ENCODE measurements at regions not wholly inside any gene's neighbourhood (a gene's known extent, or its start where the extent isn't known, plus 50 kb on each side); places are given as distances from the start of the nearest gene placed in this dataset.

- DNase-seq (ENCODE audit: low spot score) (no peak), FAIRE-seq (no peak)
Measured at GRCh38 chr12:4223273-4223845, 50.2 kb upstream of the CCND2 start.

DNA sequence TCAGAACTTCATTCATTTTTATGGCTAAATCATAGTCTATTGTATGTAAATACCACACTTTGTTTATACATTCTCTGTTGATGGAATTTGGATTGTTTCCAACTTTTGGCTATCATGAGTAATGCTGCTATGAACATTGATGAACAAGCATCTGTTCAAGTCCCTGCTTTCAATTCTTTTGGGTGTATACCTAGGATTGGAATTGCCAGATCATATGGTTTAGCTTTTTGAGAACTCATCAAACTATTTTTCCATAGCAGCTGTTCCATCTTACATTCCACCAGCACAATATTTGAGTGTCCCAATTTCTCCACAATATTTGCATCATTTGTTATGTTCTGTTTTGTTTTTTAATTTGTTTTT lies 52.3 kb upstream of the CCND2 start:
- FAIRE-seq: no peak
- DNase-seq (ENCODE audit: low spot score): no peak

DNA sequence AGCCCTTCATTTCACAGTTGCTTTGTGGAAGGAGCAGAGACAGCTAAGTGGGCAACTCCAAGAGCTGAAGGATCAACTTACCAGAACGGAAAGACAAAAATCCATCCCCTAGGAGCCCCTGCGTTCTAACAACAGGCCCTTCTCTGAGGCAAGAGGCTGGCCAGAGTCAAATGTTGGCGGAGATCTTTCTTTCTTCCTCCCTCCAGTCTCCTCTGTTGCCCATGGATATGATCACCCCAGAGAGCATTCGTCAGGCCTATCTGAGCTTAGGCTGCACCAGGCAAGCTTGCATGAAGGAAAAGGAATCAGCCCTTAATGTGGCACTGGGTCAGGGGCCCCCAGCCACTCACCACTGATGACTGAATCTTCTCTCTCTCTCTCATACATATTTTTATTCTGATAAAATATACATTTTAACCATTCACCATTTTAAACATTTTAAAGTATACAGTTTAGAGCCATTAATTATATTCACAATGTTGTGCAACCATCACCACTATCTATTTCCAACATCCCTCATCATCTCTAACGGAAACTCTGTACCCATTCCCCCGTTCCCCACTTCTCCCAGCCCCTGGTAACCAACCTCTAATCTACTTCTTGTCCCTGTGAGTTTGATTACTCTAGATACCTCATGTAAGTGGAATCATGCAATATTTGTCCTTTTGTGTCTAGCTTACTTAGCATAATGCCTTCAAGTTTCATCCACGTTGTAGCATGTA lies 52.9 kb upstream of the CCND2 start:
- DNase-seq (ENCODE audit: low spot score): no peak
- FAIRE-seq: peak; percentile 74

GRCh38 chr12:4217091-4217490 lies 56.5 kb upstream of the CCND2 start:
- no peak for FAIRE-seq
- DNase-seq (ENCODE audit: low spot score): no peak

GRCh38 chr12:4216187-4216927 lies 57.2 kb upstream of the CCND2 start:
- DNase-seq (ENCODE audit: low spot score) (no peak), FAIRE-seq (no peak)

DNA sequence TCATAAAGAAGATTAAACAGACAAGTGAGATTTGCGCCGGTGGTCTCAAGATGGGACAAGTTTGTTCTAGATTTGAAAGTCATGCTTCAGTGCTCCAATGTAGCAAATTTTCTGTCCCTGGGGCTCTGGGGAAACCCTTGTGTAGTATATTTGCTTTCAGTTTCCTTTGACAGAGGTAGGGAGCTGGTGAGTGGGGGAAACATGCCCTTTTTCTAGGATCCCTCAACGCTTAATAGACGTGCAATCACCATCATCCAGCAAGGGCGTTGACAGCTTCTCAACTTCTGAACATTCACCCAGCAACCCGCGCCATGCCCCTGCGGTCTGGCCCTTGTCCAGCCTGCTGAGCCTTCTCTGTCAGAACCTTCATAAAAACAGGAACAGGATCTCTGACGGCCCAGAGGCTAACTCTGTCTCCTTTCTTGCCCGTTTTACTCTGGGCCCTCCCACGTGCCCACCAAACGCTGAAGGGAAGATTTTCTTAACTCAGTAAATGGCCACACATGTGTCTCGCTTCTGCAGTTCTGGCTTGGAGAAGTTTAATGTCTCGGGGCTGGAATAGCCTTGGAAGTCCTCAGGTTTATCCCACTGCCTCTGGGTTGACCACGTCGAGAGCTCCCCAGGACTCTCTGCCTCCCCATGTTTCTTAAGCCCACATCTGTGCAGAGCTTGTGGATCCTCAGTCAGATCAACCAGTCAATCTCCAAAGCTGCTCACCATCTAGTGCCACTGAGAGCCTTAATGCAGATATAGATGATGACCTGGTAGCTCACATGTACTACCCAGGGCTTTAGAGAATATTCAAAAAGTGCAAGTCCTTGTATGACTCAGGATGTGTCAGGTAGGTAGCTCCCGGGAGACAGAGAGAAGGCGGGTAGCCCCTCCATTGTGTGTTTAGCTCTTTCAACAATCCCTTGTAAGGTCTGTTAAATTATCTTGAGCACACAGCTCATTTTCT lies 58.1 kb upstream of the CCND2 start:
- peak; percentile 66 for DNase-seq (ENCODE audit: low spot score)
- FAIRE-seq: peak; percentile 46

- no peak for FAIRE-seq
- no peak for DNase-seq (ENCODE audit: low spot score)
Measured at GRCh38 chr12:4214877-4215228, 58.7 kb upstream of the CCND2 start.

- no peak for FAIRE-seq
Measured at GRCh38 chr12:4213471-4213870, 60.1 kb upstream of the CCND2 start.

DNA sequence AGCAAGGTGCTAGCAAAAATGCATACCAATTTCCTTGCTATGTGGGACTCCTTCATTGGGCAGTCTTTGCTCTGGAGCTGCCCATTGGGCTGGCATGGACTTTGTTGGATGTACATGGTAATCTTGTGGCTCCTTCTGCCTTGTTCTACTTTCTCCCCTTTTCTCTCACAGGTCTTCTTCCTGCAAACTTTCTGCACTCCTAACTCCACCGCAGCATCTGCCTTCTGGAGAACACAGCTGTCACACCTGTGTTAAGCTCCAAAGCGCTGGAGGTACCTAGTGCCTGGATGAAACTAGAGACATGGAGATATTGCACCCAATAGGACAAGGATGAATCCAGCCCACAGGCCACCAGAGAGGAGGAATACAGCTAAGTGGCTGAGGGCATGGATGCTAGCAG lies 60.7 kb upstream of the CCND2 start:
- DNase-seq (ENCODE audit: low spot score) (no peak), FAIRE-seq (no peak)

More at GRCh38 chr12:4213471-4213870, 60.1 kb upstream of the CCND2 start:
- DNase-seq (ENCODE audit: low spot score): no peak

DNA sequence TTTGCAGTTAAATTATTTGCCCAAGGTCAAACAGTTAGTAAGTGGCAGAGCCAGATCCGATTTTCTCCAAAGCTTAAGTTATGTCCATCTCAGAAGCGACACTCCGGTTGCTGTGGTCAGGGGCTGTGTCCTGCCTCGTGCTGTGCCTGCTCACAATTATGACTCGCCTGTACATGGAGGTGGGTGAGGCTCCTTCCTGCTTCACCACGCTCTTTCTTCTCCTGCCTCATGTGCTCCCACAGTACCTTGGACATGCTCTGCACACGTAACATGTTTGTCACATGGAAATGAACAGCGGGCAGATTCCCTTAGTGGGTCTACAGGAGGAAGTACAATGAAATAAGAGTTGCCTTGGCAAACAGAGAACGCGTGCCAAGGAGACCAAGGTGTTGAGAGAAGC lies 62.2 kb upstream of the CCND2 start:
- DNase-seq (ENCODE audit: low spot score) (no peak), FAIRE-seq (peak; percentile 76)

DNA sequence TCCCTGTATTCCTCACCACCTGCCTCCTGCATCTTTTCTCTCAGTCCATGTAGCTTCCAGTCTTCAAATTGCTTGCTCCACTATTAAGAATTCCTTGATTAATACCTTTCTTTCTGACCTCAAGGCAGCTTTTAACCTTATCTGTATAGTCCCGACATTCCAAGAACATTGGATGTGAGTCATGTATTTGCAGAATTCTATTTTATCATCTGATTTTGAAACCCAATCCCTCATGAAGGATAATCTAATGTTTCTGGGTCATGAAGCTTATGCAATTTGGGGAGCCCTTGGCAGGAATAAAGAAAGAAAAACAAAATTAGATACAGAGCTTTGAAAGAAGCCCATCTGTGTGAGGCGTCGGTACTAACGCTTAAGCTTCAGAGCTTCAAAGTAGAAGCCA lies 63.4 kb upstream of the CCND2 start:
- FAIRE-seq (no peak), DNase-seq (ENCODE audit: low spot score) (no peak)

GRCh38 chr12:4206470-4206869 lies 67.1 kb upstream of the CCND2 start:
- DNase-seq (ENCODE audit: low spot score) (no peak), FAIRE-seq (peak; percentile 32)

DNA sequence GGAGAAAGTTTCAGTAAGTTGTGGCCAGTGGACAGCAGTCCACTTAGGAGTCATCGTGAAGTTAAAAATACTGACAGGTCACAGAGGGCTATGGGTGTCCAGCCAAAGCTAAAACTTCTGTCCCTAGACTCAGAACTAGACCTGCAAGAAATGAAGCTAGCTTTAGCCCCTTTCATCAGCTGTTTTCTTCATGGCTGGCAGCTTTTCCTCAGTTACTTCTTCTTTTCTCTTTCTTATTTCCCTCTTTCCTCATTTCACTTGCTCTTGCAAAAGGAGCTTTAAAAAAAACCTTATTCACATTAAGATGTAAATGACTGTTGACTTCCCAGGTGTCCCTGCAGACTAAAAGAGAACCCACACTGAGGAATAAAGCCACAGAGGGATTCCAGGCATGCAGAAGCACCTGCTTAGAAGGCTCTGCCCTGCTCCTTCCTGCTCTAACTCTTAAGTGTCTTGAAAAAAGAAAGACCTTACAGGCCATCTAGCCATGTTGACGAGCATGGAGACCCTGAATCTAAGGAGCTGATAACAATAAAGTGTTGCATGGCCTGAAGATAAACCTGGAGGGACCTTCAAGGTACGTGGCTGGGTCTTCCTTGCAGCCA lies 69.7 kb upstream of the CCND2 start:
- FAIRE-seq (no peak), DNase-seq (ENCODE audit: low spot score) (no peak)

DNA sequence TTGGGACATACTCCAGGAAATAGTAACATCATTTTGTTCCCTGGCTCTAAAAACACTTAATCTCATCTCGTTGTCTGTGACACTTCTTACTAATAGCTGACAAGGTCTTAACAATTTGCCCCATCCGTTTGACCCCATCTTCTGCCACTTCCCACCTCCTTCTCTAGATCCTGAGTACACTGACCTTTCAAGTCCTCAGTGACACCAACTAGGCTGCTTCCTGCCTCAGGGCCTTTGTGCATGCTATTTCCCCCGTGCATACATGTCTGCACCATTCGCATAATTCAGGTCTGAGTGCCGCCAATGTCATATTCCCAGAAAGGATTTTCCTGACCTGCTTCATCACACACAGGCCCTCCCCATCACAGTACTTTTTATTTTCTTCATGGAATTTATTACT lies 70.6 kb upstream of the CCND2 start:
- DNase-seq (ENCODE audit: low spot score) (no peak), FAIRE-seq (no peak)

DNA sequence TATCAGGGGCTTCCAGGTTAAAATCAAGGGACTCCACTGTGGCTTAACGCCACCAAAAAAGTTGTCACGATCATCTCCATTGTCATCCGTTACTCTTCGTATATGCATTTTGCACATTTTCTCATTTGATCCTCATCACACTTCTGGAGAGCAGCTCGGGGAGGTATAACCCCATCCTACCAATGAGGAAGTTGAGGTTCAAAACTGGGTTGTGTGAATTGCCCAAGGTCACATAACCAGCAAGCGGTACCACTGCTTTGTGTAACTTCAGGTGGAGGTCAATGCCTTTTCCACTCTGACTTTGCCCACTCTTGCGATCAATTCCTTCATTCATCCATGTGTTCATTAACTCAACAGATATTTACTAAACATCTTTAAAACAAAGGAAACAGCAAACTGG lies 71.1 kb upstream of the CCND2 start:
- DNase-seq (ENCODE audit: low spot score) (no peak), FAIRE-seq (no peak)

DNA sequence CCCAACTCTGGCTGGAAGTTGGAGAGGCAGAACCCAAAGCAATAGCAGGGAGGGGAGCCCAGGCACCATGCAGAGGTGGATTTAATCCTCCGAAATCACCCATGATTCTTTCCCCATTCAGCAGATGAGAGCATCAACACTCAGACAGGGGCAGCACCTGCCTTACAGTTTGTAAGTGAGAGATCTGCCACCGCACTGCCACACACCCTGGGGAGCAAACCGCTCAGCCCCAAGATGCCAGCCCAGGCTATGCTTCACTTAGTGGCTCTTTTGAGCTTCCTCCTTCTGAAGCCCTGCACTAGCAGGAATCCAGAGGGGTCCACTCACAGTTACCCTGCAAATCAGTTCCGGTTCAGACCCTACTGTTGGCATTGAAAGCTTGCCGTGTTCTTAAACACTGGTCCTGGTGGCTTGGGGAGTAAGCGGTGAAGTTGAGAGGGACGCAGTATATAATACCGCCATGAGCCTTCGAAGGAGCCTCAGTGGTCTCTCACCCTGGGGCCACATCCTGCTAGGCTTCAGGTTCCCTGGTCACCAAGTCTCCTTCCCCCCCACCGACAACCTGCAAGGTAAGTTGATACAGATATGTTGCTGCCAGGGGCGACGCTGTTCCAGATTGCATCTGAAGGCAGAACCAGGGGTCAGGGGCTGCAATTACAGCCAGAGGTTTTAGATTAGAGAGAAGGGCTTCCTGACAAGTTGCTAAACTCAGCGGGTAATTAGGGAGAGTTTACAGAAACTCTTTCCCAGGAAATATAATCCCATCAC lies 72.0 kb upstream of the CCND2 start:
- DNase-seq (ENCODE audit: low spot score) (no peak), FAIRE-seq (no peak)

- peak; percentile 94 for FAIRE-seq
- DNase-seq (ENCODE audit: low spot score): no peak
Measured at GRCh38 chr12:4197922-4198763, 75.4 kb upstream of the CCND2 start.

GRCh38 chr12:4196805-4197420 lies 76.6 kb upstream of the CCND2 start:
- no peak for FAIRE-seq
- no peak for DNase-seq (ENCODE audit: low spot score)

DNA sequence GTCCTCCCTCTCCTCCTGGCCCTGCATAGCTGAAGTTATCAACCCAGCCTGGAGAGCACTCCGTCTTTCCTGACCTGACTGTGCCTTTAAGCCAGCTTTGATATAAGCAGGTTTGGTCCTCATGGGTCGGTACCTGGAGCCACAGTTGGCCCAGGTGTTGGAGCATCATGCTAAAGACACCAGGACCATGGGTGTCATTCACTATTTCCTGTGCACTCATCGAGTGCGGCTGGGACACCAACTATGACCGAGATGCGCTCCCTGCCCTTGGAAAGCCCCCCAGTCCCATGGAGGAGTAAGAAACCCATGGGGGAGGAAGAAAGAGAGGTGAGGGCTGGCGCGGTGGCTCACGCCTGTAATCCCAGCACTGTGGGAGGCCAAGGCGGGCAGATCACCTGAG lies 78.9 kb upstream of the CCND2 start:
- DNase-seq (ENCODE audit: low spot score) (no peak), FAIRE-seq (no peak)

All from urothelium cell line (cell line).